ENCODE measurements at regions not wholly inside any gene's neighbourhood (a gene's known extent, or its start where the extent isn't known, plus 50 kb on each side); places are given as distances from the start of the nearest gene placed in this dataset.
"Not testable (repeated sequence)": the region's sequence is repeated elsewhere in the genome, so short reads cannot be mapped to it uniquely, and the experiment has no call there.

GRCh38 chr9:90517103-90517502, 125.5 kb downstream of the DIRAS2 start:
- FAIRE-seq = no peak
- no peak for DNase-seq (ENCODE audit: insufficient read length, low spot score)

GRCh38 chr9:90521811-90522570, 120.6 kb downstream of the DIRAS2 start:
- DNase-seq (ENCODE audit: insufficient read length, low spot score) (no peak), FAIRE-seq (no peak)

- FAIRE-seq (no peak), DNase-seq (ENCODE audit: insufficient read length, low spot score) (no peak)
Measured at GRCh38 chr9:90523958-90524357, 118.7 kb downstream of the DIRAS2 start.

- DNase-seq (ENCODE audit: insufficient read length, low spot score) (no peak), FAIRE-seq (no peak)
Measured at GRCh38 chr9:90526386-90526785, 116.2 kb downstream of the DIRAS2 start.

GRCh38 chr9:90536094-90536493, 106.5 kb downstream of the DIRAS2 start:
- DNase-seq (ENCODE audit: insufficient read length, low spot score); FAIRE-seq: not testable (repeated sequence)

- FAIRE-seq = no peak
- DNase-seq (ENCODE audit: insufficient read length, low spot score) = no peak
Measured at GRCh38 chr9:90538566-90538965, 104.1 kb downstream of the DIRAS2 start.

GRCh38 chr9:90539286-90539685, 103.3 kb downstream of the DIRAS2 start:
- DNase-seq (ENCODE audit: insufficient read length, low spot score) (no peak), FAIRE-seq (no peak)

GRCh38 chr9:90540734-90541133, 101.9 kb downstream of the DIRAS2 start:
- DNase-seq (ENCODE audit: insufficient read length, low spot score) (no peak), FAIRE-seq (no peak)

GRCh38 chr9:90544488-90544887, 98.1 kb downstream of the DIRAS2 start:
- no peak for DNase-seq (ENCODE audit: insufficient read length, low spot score)
- FAIRE-seq = no peak

- DNase-seq (ENCODE audit: insufficient read length, low spot score) = no peak
- no peak for FAIRE-seq
Measured at GRCh38 chr9:90546200-90546599, 96.4 kb downstream of the DIRAS2 start.

GRCh38 chr9:90547896-90548295, 94.7 kb downstream of the DIRAS2 start:
- no peak for FAIRE-seq
- DNase-seq (ENCODE audit: insufficient read length, low spot score) = no peak

- DNase-seq (ENCODE audit: insufficient read length, low spot score) (peak; percentile 15), FAIRE-seq (peak; percentile 89)
Measured at GRCh38 chr9:90552317-90552716, 90.3 kb downstream of the DIRAS2 start.

GRCh38 chr9:90555351-90556057, 87.1 kb downstream of the DIRAS2 start:
- DNase-seq (ENCODE audit: insufficient read length, low spot score) (no peak), FAIRE-seq (no peak)

GRCh38 chr9:90556897-90557675, 85.5 kb downstream of the DIRAS2 start:
- DNase-seq (ENCODE audit: insufficient read length, low spot score) (no peak), FAIRE-seq (no peak)

GRCh38 chr9:90559075-90560073, 83.2 kb downstream of the DIRAS2 start:
- no peak for FAIRE-seq

More at GRCh38 chr9:90559075-90560073, 83.2 kb downstream of the DIRAS2 start:
- no peak for DNase-seq (ENCODE audit: insufficient read length, low spot score)
